ENCODE measurements at regions not wholly inside any gene's neighbourhood (a gene's known extent, or its start where the extent isn't known, plus 50 kb on each side); places are given as distances from the start of the nearest gene placed in this dataset.

- TF ChIP-seq, protein P1, sequence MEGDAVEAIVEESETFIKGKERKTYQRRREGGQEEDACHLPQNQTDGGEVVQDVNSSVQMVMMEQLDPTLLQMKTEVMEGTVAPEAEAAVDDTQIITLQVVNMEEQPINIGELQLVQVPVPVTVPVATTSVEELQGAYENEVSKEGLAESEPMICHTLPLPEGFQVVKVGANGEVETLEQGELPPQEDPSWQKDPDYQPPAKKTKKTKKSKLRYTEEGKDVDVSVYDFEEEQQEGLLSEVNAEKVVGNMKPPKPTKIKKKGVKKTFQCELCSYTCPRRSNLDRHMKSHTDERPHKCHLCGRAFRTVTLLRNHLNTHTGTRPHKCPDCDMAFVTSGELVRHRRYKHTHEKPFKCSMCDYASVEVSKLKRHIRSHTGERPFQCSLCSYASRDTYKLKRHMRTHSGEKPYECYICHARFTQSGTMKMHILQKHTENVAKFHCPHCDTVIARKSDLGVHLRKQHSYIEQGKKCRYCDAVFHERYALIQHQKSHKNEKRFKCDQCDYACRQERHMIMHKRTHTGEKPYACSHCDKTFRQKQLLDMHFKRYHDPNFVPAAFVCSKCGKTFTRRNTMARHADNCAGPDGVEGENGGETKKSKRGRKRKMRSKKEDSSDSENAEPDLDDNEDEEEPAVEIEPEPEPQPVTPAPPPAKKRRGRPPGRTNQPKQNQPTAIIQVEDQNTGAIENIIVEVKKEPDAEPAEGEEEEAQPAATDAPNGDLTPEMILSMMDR (IDR thresholded peaks at IDR 0.05), result no peak
- no peak for TF ChIP-seq POLR2A (IDR thresholded peaks at IDR 0.05)
Measured at GRCh38 chr9:29390859-29391258, 1817.6 kb upstream of the C9orf72 start.
